ENCODE measurements at regions not wholly inside any gene's neighbourhood (a gene's known extent, or its start where the extent isn't known, plus 50 kb on each side); places are given as distances from the start of the nearest gene placed in this dataset.

DNA sequence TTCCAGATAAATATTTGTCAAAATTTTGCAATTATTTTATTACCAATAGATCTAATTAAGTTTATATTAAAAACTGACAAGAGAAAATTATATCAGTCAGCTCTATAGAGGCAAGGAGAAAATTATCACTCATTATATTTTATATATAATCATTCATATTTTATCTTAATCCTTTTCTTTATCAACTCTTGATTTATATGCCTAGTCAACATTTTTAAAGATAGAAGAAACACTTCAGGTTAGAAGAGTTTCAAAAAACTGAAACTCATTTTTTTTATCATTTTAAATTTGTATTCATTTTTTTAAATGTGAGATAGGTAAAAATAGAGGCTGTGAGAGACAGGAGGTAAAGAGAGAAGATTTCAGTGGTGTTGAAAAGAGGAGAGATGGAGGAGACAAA is 217.3 kb upstream of the P2RY1 start:
- no peak for DNase-seq
- intact Hi-C loops (cut with DNase I): no loop called here

DNA sequence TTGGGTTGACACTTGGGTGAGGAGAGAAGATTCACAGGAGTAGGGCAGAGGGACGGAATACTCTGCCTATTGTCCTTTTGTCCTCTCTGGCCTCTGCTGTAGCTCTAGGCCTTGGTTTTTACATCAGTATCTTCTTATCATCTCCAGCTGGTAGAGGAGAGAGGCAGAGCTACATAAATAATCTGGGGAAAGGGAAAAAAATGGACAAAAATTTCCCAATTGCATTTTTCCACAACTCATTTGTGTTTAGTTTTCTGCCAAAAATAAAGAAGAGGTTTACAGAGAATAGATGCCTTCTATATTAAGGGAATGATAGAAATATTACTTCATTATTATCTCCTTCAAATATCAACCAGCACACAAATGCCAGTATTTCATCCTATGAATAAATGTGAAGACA is 216.4 kb upstream of the P2RY1 start:
- intact Hi-C loops (cut with DNase I): no loop called here
- no peak for DNase-seq

DNA sequence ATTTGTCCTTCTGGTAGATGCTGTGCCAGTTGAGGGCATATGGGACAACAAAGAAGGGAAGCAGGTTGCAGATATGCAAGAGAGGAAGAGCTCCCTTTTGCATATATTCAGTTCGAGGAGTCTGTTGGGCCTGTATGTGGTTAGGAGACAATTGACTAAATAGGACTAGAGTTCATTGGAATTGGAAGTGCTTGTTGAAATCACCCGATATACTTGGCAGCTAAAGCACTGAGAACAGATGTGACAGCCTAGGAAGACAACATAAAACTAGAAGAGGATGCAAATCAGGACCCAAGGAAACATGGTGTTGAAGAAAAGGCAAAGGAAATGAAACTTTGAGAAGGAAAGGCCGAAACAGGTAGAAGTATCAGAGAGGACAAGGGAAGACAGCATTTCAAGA is 215.2 kb upstream of the P2RY1 start:
- no peak for DNase-seq
- intact Hi-C loops (cut with DNase I): no loop called here

DNA sequence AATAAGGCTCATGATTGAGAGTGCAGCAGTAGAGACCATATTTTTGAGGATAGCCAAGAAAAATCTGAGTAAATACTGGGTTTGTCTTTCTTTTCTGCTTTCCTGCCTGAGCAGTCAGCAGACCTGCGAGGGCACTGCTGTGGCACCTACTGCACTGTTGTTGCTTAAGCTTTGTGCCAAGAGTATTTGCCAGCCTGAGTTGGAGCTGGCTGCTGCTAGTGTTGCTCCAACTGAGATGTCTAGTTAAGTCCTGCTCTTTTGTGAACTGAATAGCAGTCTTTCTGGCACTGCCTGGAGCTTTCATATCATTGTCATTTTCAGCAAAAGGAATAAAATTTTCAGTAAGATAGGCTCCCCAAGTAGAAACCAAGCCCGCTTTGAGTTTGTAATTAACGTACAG is 214.5 kb upstream of the P2RY1 start:
- peak in 35 of 42 donors; percentile 11 to 70 (median 38) for DNase-seq
- intact Hi-C loops (cut with DNase I): no loop called here

DNA sequence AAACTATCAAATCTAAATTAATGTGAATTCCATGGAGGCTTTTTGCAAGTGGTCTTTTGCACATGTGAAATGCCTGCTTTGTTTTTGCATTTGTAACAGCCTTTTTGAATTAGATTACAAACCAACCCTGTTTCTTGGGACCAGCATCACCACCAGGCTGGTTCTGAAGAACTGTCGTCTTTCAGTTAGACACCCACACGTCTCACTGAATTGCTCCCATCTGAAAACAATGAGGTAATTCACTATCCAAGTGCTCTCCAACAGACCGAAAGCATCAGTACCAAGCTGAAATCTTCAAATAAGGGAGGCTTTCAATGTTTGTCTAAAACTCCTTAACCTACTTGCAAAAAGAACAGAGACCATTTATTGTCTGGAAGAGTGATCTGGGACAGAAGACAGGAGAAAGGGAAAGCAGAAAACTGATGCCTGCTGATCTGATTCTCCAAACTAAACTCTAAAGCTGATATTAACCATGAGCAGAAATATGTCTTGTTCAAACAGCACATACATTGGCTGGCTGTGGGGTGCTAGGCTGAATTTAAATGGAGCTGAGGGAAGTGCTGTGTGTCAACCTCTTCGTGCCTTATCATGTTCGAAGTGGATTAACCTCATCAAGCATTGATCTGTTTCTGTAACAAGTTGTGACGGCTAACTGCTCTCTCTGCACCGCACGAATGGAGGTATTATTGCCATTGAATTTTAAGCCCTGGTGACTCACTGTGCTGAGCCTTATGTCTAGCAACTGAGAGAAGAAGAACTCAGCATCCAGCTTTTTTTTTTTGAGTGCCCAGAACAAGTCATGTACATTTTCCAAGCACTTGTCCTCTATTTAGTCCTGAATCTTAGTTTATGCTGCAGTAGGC is 213.7 kb upstream of the P2RY1 start:
- intact Hi-C loops (cut with DNase I): no loop called here
- peak in 20 of 42 donors; percentile 8 to 66 (median 26) for DNase-seq

DNA sequence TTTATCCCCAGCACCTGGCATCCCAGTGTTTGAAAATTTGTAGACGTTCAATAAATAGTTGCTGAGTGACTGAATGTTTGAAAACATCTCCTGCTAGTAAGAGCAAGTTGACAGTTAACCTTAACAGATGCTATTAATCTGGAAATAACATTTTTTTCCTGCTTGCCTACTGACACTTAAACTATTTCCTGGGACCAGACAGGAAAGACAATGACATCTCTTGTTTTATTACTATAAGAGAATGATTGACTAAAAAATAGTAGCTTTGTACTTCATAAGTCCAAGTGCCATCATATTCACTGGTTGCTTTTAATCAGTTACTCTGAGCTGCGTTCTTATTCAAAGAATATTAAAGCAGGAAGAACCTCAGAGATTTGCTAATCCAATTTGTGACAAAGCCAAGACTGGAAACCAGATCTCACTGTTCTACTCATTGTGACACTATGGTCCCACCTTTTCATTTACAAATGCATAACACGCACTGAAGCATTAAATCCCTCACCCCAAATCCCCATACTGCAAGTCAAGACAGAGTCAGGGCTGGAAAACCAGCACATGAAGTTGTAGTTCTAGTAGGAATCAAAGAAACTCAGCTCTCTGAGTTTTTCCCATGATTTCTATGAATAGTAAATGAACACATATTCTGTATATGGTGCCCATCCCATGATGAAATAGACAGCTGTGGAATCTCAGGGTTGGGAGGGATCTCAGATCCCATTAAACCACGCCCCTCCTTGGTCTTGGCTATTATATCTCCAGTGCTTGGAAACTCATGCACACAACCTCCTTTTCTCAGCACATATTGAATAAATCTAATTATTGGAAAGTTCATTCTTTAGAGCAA is 212.7 kb upstream of the P2RY1 start:
- DNase-seq: no peak
- intact Hi-C loops (cut with DNase I): no loop called here

DNA sequence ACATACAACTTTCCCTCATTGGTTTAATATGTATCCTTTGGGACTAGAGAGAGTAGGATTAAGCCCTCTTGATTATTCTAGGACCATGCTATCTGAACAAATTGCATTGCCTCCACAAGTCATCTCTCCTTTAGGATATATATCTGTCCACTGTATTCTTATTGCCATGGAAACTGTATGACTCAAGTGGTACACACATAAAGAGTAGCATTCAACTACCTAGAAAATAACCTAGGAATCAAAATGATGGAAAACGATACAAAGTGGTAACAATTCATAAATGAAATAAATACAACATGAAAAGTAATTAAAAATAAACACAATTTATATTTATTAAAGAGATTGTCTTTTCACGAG is 212.1 kb upstream of the P2RY1 start:
- intact Hi-C loops (cut with DNase I): no loop called here
- DNase-seq: no peak

DNA sequence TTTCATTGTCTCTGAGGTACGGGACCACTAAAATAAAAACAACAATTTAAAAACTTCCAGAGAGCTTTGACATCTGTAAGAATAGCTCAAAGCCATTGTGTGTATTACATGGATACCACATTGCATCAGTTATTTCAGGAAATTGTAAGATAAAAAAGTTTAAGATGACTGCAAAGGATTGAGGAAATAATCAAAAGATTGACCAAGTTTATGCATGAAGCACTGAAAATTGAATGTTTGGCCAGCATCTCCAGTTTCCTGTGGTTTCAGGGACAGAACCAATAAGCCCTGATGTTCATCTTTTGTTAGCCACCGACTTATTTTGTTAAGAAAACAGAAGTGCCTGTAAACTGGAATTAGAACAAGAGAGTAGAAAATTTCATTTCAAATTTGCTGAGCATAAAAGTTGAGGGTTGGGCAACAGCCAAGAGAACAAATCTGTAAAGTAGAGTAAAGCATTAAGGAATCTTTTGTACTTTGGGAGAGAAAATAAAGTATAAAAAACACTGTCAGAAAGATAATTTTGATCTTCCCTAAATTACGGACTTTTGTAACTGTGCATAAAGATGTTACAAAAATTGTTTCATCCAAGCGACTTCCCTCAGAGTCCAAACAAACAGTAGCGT is 211.5 kb upstream of the P2RY1 start:
- intact Hi-C loops (cut with DNase I): no loop called here

DNA sequence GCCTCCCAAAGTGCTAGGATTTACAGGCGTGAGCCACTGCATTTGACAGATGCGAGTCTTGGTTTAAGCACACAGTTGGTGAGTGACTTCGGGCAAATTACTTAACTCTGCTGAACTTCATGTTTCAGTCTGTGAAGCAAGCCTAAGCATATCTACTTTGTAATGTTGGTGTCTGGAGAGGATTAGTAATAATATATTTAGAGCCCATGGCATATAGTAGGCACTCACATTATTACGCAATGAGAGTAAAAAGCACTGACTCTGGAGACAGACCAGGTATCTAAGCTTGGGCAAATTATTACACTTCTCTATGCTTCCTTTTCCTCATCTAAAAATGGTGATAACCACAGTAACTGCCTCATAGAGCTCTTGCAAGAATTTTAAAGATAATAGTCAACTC is 208.7 kb upstream of the P2RY1 start:
- intact Hi-C loops (cut with DNase I): no loop called here
- no peak for DNase-seq

More for the DNA sequence above, 211.5 kb upstream of the P2RY1 start:
- DNase-seq: no peak

DNA sequence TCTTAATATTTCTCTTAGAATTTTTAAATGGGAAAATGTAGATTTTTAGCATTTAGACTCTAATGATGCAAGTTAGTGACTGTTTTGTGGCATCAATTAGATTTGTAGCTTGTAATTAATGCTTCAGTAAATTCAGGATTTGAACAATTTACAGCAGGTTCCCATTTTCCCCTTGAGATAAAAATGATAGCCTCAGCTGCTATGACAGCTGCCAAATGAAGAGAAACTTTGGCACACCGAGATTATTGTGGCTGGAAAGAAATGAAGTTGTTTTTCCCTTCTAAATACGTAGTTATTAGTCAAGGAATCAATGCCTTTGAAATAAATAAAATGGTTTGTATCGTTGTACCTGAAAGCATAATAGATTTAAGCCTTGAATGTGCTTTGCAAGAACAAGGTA is 206.4 kb upstream of the P2RY1 start:
- no peak for DNase-seq
- intact Hi-C loops (cut with DNase I): no loop called here

DNA sequence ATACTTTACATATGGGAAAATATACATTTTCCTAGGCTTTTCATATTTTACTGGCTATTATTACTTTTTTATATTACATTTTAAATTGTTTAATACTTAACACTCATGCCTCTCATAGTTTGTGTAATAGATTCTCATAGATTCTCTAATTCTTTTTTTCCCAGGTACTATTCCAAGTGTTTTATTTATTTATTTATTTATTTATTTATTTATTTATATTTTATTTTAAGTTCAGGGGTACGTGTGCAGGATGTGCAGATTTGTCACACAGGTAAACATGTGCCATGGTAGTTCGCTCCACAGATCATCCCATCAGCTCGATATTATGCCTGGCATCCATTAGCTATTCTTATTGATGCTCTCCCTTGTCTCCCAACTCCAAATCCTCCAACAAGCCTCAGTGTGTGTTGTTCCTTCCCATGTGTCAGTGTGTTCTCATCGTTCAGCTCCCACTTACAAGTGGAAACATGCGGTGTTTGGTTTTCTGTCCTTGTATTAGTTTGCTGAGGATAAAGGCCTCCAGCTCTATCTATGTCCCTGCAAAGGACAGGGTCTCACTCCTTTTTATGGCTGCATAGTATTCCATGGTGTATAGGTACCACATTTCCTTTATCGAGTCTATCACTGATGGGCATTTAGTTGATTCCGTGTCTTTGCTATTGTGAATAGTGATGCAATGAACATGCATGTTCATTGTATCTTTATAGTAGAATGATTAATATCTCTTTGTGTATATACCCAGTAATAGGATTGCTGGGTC is 205.4 kb upstream of the P2RY1 start:
- intact Hi-C loops (cut with DNase I): no loop called here
- no peak for DNase-seq

DNA sequence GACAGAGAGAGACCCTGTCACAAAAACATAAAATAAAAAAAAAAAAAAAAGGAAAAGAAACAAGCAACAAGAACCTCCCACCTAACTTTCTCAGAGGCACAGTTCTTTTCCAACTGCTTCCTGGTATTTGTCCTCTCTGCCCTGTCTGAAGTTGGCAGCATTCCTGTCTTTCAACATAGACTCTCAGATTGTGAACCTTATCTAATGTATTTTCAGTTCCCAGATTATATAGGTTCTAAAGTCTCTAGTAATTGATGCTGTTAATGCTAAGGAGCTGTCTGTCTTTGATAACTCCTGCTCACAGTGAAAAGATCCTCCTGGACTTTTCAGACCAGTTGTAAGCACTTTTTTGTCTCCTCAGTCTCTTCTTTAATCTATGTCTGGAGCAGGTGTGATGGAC is 199.5 kb upstream of the P2RY1 start:
- intact Hi-C loops (cut with DNase I): no loop called here
- DNase-seq: no peak

DNA sequence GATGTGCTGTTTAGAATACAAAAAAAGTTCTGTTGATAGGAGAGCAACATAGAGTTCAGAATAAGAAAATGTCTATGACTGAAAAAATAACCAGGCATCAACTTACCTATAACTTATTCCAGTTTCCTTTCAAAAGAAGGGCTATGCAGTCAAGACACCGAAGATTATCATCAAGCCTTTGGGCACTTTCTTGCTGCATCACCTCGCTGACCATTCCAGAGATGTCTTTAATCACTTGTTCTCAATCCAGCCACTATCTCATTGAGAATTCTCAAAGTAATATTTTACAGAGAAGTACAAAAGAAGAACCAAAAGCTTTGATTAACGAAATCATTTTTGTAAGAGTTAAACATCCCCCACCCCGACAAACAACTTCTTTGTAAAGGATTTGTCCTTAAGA is 198.3 kb upstream of the P2RY1 start:
- intact Hi-C loops (cut with DNase I): no loop called here

DNA sequence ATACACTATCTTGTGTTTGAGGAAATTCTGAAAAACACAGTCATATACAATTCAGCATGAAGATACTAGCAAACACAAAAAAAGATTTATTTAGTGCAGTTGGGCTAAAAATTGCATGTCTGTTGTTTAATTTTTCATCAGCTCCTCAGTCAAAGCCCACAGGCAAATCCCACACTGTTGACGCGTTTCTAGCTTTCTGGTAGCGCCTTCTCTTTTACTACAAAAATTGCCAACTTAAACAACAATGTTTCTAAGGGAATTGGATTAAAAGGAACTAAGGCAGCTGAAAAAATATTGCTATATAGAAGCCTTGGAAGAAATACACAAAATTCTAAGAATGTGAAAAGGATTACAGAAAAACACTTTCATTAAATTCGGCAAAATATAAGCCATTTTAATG is 196.7 kb upstream of the P2RY1 start:
- intact Hi-C loops (cut with DNase I): no loop called here

More for the DNA sequence above, 198.3 kb upstream of the P2RY1 start:
- no peak for DNase-seq

DNA sequence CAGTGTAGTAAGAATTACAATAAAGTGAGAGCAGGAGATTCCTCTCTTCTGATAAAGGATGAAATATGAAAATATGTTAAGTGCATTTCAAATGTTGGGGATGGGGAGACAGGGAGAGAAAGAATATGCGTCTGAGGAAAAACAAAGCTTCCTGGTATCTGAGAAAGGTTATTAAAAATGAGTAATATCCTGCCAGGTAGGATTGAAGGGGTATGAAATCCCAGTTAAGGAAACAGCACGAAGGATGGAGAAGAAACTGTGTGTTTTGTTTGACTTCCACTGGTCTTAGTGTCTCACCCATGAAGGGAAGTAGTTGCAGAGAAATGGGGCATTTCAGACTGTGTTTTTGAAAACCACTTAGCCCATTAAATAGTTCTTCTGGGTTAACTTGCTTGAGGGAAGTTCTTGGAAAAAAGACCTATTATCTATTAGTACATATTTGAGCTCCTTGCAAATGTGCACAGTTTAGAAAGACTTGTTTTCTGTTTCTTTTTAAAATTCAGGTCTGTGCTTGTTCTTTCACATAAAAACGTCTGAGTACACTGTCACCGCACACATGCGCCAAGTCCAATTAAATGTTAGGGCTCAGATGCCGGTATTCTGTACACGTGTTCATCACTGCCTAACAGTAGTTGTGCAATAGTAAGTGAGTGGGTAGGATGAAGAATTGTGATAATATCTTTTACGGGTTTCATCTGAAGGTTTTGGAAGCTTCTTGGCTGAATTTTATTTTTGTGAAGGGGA is 196.1 kb upstream of the P2RY1 start:
- intact Hi-C loops (cut with DNase I): no loop called here
- peak in 25 of 42 donors; percentile 16 to 77 (median 49) for DNase-seq

More for the DNA sequence above, 196.7 kb upstream of the P2RY1 start:
- no peak for DNase-seq

DNA sequence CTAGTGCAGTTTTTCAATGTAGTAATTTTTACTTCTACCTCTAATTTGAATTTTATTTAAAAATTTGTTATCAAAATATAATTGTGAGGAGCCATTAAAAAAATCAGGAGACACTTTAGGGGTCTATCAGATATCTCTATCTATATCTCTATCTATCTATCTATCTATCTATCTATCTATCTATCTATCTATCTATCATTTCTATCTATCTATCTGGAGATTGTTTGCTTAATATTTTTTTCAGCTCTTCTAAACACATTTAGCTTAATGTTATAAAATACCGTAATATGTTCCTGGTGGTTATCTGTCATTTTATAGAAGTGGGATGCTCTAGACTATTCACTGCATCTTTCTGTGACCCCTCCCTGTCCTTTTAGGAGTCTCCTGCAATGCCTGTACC is 193.7 kb upstream of the P2RY1 start:
- intact Hi-C loops (cut with DNase I): no loop called here
- DNase-seq: no peak

DNA sequence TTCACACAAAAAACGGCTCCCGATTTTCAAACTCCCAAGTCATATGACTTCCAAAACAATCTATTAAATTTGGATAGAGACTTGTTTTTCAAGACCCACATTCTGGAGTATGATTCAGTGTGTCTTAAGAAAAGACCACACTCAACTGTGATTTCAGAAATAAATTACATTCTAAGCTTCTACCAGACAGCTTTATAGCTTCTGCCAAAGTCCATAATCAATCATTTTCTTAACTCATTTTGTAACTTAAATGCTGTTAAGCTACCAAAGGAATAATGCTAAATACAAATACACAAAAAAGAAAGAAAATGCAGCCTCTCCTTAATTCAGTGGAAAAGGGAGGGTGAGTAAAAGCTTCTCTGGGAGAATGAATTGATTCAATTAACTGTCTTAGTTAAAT is 192.3 kb upstream of the P2RY1 start:
- intact Hi-C loops (cut with DNase I): no loop called here
- no peak for DNase-seq

DNA sequence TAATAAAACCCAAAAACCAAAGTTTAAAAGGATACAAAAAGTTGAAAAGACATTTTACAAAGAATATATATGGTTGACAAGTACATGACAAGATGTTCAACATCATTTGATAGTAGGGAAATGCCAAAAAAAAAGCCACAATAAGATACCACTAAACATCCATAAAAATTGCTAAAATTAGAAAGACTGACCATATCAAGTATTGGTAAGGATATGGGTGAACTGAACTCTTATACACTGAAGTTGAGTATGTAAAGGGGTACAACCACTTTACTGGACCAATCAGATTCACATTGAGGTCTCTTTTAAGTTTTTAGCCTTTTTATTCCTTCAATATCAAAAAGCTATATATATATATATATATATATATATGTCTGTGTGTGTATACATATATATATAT is 190.5 kb upstream of the P2RY1 start:
- intact Hi-C loops (cut with DNase I): no loop called here
- no peak for DNase-seq

DNA sequence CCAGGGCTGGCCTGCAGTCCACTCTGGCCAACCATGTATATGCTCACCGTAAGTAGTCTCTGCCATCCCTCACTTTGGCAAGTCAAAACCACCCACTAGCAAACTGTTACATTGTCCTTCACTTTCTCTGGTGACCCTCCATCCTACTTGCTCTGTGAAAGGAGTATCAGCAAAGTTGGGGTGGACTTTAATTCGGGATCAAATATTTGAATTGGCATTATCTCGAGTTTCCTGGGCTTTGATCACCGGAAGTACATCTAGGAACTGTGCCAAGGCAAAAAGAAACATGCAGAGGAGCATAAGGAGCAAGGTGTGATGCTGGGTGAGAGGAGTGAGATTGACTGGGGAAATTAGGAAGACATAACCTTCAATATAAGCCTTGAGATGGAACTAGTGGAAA is 188.9 kb upstream of the P2RY1 start:
- DNase-seq: no peak
- intact Hi-C loops (cut with DNase I): no loop called here
